ENCODE measurements at regions not wholly inside any gene's neighbourhood (a gene's known extent, or its start where the extent isn't known, plus 50 kb on each side); places are given as distances from the start of the nearest gene placed in this dataset.

- DNase-seq = no peak
- H3K9me3 Mint-ChIP-seq = no peaks in the 10 kb centered on the region
- H3K36me3 ChIP-seq (ENCODE audit: control insufficient read depth, insufficient read depth, low read length) = no peaks in the 10 kb centered on the region
- H3K9me3 ChIP-seq (ENCODE audit: control insufficient read depth, low read length) = no peaks in the 10 kb centered on the region
- no peak for TF ChIP-seq CTCF (conservative IDR thresholded peaks at IDR 0.05)
- peaks cover 42% of the 10 kb centered on the region for H3K4me1 Mint-ChIP-seq
- H3K4me3 Mint-ChIP-seq = no peak overlapping the region
- peaks cover 20% of the 10 kb centered on the region for H3K4me1 ChIP-seq (ENCODE audit: control insufficient read depth, insufficient read depth, low read length)
- peaks cover 13% of the 10 kb centered on the region for H3K27me3 Mint-ChIP-seq (ENCODE audit: insufficient read depth)
- H3K27ac Mint-ChIP-seq = no peak overlapping the region
- no peaks in the 10 kb centered on the region for H3K36me3 Mint-ChIP-seq (ENCODE audit: low read depth)
- H3K27ac ChIP-seq (ENCODE audit: low read depth, low read length) = no peak overlapping the region
- 89 to 94% methylated on average over 3 to 5 of the region's 5 CpGs for WGBS, 2 experiments (ENCODE audit: insufficient coverage in 1 of 2, insufficient read length in 1 of 2)
- no peak overlapping the region for H3K4me3 ChIP-seq (ENCODE audit: low read length)
- no peak overlapping the region for H3K9ac ChIP-seq (ENCODE audit: extremely low read depth, low read length, poor library complexity, severe bottlenecking)
- peaks cover 5% of the 10 kb centered on the region for H3K27me3 ChIP-seq (ENCODE audit: control insufficient read depth, insufficient read depth, low read length, poor library complexity, severe bottlenecking)
Measured at GRCh38 chr4:140255467-140255866, 101.5 kb upstream of the MAML3 start.

GRCh38 chr4:140254651-140255299 lies 100.8 kb upstream of the MAML3 start:
- 77 to 98% methylated on average over 2 of the region's 2 CpGs for WGBS, 2 experiments (ENCODE audit: insufficient coverage in 1 of 2, insufficient read length in 1 of 2)
- H3K27me3 Mint-ChIP-seq (ENCODE audit: insufficient read depth) = peaks cover 13% of the 10 kb centered on the region
- Histone ChIP-seq H3K27me3 (ENCODE audit: control insufficient read depth, insufficient read depth, low read length, poor library complexity, severe bottlenecking) (peaks cover 5% of the 10 kb centered on the region), H3K36me3 (ENCODE audit: control insufficient read depth, insufficient read depth, low read length) (no peaks in the 10 kb centered on the region), H3K27ac (ENCODE audit: low read depth, low read length) (no peak overlapping the region), H3K4me1 (ENCODE audit: control insufficient read depth, insufficient read depth, low read length) (peaks cover 20% of the 10 kb centered on the region), H3K4me3 (ENCODE audit: low read length) (no peak overlapping the region), H3K9ac (ENCODE audit: extremely low read depth, low read length, poor library complexity, severe bottlenecking) (no peak overlapping the region), H3K9me3 (ENCODE audit: control insufficient read depth, low read length) (no peaks in the 10 kb centered on the region)
- H3K27ac Mint-ChIP-seq = peak overlapping the region; percentile 16
- H3K9me3 Mint-ChIP-seq = no peaks in the 10 kb centered on the region
- H3K4me1 Mint-ChIP-seq = peaks cover 46% of the 10 kb centered on the region
- no peak for TF ChIP-seq CTCF (conservative IDR thresholded peaks at IDR 0.05)
- H3K36me3 Mint-ChIP-seq (ENCODE audit: low read depth) = no peaks in the 10 kb centered on the region
- no peak for DNase-seq
- no peak overlapping the region for H3K4me3 Mint-ChIP-seq

GRCh38 chr4:140253556-140254027 lies 99.6 kb upstream of the MAML3 start:
- H3K9me3 ChIP-seq (ENCODE audit: control insufficient read depth, low read length) = no peaks in the 10 kb centered on the region
- no peak overlapping the region for H3K27ac ChIP-seq (ENCODE audit: low read depth, low read length)
- H3K27me3 ChIP-seq (ENCODE audit: control insufficient read depth, insufficient read depth, low read length, poor library complexity, severe bottlenecking) = peaks cover 5% of the 10 kb centered on the region
- peaks cover 20% of the 10 kb centered on the region for H3K4me1 ChIP-seq (ENCODE audit: control insufficient read depth, insufficient read depth, low read length)
- no peak for DNase-seq
- WGBS, 2 experiments (ENCODE audit: insufficient coverage in 1 of 2, insufficient read length in 1 of 2) = 66 to 67% methylated on average over 6 to 8 of the region's 8 CpGs
- Mint-ChIP-seq H3K4me3 (peak overlapping the region; percentile 55), H3K27ac (peak overlapping the region; percentile 2), H3K27me3 (ENCODE audit: insufficient read depth) (peaks cover 13% of the 10 kb centered on the region), H3K4me1 (peaks cover 52% of the 10 kb centered on the region), H3K9me3 (no peaks in the 10 kb centered on the region), H3K36me3 (ENCODE audit: low read depth) (no peaks in the 10 kb centered on the region)
- H3K4me3 ChIP-seq (ENCODE audit: low read length) = no peak overlapping the region
- no peaks in the 10 kb centered on the region for H3K36me3 ChIP-seq (ENCODE audit: control insufficient read depth, insufficient read depth, low read length)
- peak overlapping the region; percentile 21 for H3K9ac ChIP-seq (ENCODE audit: extremely low read depth, low read length, poor library complexity, severe bottlenecking)
- TF ChIP-seq CTCF (conservative IDR thresholded peaks at IDR 0.05) = no peak
